CD4-positive, alpha-beta memory T cell (primary cell): ENCODE measurements at regions not wholly inside any gene's neighbourhood (a gene's known extent, or its start where the extent isn't known, plus 50 kb on each side); places are given as distances from the start of the nearest gene placed in this dataset.

ENCODE experiments used
- CTCF ChIA-PET: fragments of 350-600 bp; sonication (Branson Sonifier 250); formaldehyde crosslinking; loops from one replicate; lab custom pipeline; 2021; ENCODE audit warnings: inconsistent platforms; ENCODE audit not compliant: partially characterized antibody; lab: Charles Lee
- POLR2A ChIA-PET: fragments of 350-600 bp; sonication (Branson Sonifier 250); formaldehyde crosslinking; loops from one replicate; lab custom pipeline; 2021; ENCODE audit not compliant: partially characterized antibody; lab: Charles Lee
- DNase-seq, 5 donors: peaks; one replicate each; pipeline versions ENCODE4 v3.0.0 to v3.0.0-alpha.2; 2020 to 2022; ENCODE audit warnings: mixed read lengths in 1 of 5
- H3K27ac ChIP-seq: one replicate; pipeline ENCODE4 v1.7.0; 2013; ENCODE audit warnings: low read depth, low read length
- H3K27me3 ChIP-seq: 2 replicates; pipeline ENCODE4 v1.7.0; 2013; ENCODE audit warnings: mild to moderate bottlenecking, low read length, moderate library complexity; ENCODE audit not compliant: insufficient read depth
- H3K36me3 ChIP-seq: 2 replicates; pipeline ENCODE4 v1.7.0; 2013; ENCODE audit warnings: mild to moderate bottlenecking, low read length, moderate library complexity; ENCODE audit not compliant: insufficient read depth
- H3K4me1 ChIP-seq: 2 replicates; pipeline ENCODE4 v1.7.0; 2013; ENCODE audit warnings: mild to moderate bottlenecking, low read length, moderate library complexity; ENCODE audit not compliant: insufficient read depth
- H3K4me3 ChIP-seq, 2 donors: one replicate each; pipeline ENCODE4 v1.7.0; 2013; ENCODE audit warnings: low read length in 2 of 2, mild to moderate bottlenecking in 1 of 2
- H3K9me3 ChIP-seq, 2 donors: one replicate each; pipeline ENCODE4 v1.7.0; 2013; ENCODE audit warnings: low read length in 2 of 2, control low read depth in 1 of 2; ENCODE audit not compliant: control insufficient read depth in 1 of 2
- H3K27ac Mint-ChIP-seq, 7 donors: one replicate each; pipeline ENCODE4 v1.8.0; 2020 to 2021; ENCODE audit warnings: mixed read lengths in 7 of 7, mild to moderate bottlenecking in 6 of 7, inconsistent platforms in 3 of 7, moderate library complexity in 3 of 7
- H3K27me3 Mint-ChIP-seq, 2 donors: one replicate each; pipeline ENCODE4 v1.8.0; 2020 to 2021; ENCODE audit warnings: mixed read lengths in 2 of 2
- H3K36me3 Mint-ChIP-seq, 2 donors: one replicate each; pipeline ENCODE4 v1.8.0; 2020 to 2021; ENCODE audit warnings: mixed read lengths in 2 of 2, inconsistent platforms in 1 of 2, mild to moderate bottlenecking in 1 of 2
- H3K4me1 Mint-ChIP-seq, 4 donors: one replicate each; pipeline ENCODE4 v1.8.0; 2020 to 2021; ENCODE audit warnings: mixed read lengths in 4 of 4, mild to moderate bottlenecking in 1 of 4
- H3K4me3 Mint-ChIP-seq, 8 donors: one replicate each; pipeline ENCODE4 v1.8.0; 2020 to 2021; ENCODE audit warnings: mixed read lengths in 8 of 8, mild to moderate bottlenecking in 7 of 8, moderate library complexity in 6 of 8, inconsistent platforms in 3 of 8
- H3K9me3 Mint-ChIP-seq, 8 donors: one replicate each; pipeline ENCODE4 v1.8.0; 2020 to 2021; ENCODE audit warnings: mixed read lengths in 8 of 8, mild to moderate bottlenecking in 5 of 8, inconsistent platforms in 3 of 8, moderate library complexity in 1 of 8
- intact Hi-C: fragments of 100-400 bp; cut with micrococcal nuclease; formaldehyde crosslinking; loops from one replicate; pipeline ENCODE4 v1.15.1; 2023

DNA sequence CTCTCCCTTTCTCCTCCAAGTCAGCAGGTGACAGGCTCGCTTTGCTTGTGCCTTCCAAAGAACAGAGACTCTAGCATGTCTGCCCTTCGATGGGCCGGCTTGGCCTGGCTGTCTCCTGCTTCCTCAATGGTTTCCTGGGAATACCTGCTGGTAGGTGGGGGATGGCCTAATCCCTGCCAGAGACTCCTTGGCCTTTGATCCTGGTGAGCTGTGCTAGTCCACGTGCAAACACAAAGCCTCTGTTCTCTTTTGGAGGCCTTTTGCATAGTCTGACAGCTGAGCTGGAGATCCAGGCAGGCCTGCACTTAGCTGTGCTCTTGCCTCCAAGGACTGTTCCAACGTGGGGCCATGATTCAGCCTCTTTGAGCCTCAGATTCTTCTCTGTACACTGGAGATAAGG is 67.6 kb downstream of the ARL4C start:
- peak overlapping the region in 6 of 8 donors; percentile 8 to 60 (median 32) for H3K4me3 Mint-ChIP-seq
- Histone ChIP-seq H3K4me1 (peaks cover 74% of the 10 kb centered on the region), H3K4me3 (no peak overlapping the region), H3K36me3 (no peaks in the 10 kb centered on the region), H3K9me3 (no peaks in the 10 kb centered on the region), H3K27me3 (no peaks in the 10 kb centered on the region), H3K27ac (peak overlapping the region; percentile 88)
- H3K9me3 Mint-ChIP-seq: no peaks in the 10 kb centered on the region
- H3K27ac Mint-ChIP-seq: peak overlapping the region; percentile 95 to 100 (median 100)
- H3K36me3 Mint-ChIP-seq: peaks cover 0 to 3% of the 10 kb centered on the region in 2 donors
- ChIA-PET CTCF (interaction anchor here (0.8 to 2.7 kb wide), 4 partner anchors 8 to 139 kb away, joined by 3 to 8 read pairs (median 3); no protein-coding TSS in a partner anchor), POLR2A (interaction anchor here (0.9 to 16.2 kb wide), 4 partner anchors 27 to 139 kb away, joined by 3 to 743 read pairs (median 290); partner anchors contain the start of gene ARL4C)
- no peaks in the 10 kb centered on the region for H3K27me3 Mint-ChIP-seq
- intact Hi-C loops: loop anchor here (5.0 to 10.0 kb wide), 3 partner anchors 122 to 434 kb away; no protein-coding TSS in a partner anchor
- DNase-seq: no peak
- peaks cover 58 to 83% (median 71%) of the 10 kb centered on the region in 4 donors for H3K4me1 Mint-ChIP-seq

DNA sequence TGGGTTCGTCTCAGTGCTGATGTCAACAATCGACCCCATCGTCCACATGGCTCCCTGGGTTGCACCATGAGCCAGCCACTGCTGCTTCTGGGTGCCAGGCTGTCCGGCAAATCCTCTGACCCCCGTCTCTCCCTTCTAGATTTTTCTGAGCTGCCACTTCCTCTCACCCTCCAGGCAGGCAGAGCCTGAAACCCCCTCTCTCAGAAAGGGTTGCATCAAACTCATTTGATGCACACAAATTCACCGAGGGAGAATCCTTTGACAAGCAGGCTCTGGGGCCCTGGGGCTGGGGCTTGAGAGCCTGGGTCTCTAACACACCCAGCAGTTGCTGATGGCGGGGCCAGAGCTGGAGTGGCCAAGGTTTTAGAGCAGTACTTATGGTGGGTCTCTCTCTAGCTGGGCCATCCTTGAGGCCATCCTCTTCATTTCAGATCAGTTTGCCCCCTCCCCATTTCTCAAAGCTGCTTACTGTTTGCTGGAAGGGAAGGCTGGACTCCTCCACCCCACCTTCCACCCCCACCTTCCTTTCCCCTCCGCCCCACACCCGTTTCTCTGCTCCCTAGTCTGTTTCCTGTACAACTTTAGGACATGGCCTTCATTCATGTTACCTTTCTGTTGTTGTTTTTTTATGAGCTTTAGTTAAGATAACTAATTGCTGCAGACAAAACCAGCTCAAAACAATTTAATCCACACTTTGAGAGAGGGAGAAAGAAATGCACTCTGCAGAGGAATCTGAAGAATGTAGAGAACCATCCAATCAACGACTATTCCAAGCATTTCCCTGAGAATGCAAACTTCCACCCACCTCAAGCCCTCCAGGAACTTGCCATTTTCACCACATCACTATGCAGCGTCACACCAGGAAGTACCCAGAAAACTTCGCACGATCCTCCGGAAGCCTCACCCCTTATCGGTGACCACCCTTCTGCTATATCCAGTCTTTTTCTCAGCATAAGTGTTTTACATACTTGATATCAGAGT is 69.5 kb downstream of the ARL4C start:
- peak overlapping the region; percentile 95 to 100 (median 100) for H3K27ac Mint-ChIP-seq
- CTCF ChIA-PET: interaction anchor here (0.6 to 6.5 kb wide), 9 partner anchors 15 to 1074 kb away, joined by 3 to 85 read pairs (median 13); partner anchors contain the start of gene ARL4C
- DNase-seq: peak in 3 of 5 donors; percentile 34 to 58 (median 40)
- H3K4me1 Mint-ChIP-seq: peaks cover 64 to 92% (median 78%) of the 10 kb centered on the region in 4 donors
- Histone ChIP-seq H3K4me3 (no peak overlapping the region), H3K27ac (peak overlapping the region; percentile 88), H3K4me1 (peaks cover 87% of the 10 kb centered on the region), H3K27me3 (no peaks in the 10 kb centered on the region), H3K9me3 (no peaks in the 10 kb centered on the region), H3K36me3 (no peaks in the 10 kb centered on the region)
- H3K36me3 Mint-ChIP-seq: peaks cover 0 to 3% of the 10 kb centered on the region in 2 donors
- H3K27me3 Mint-ChIP-seq: no peaks in the 10 kb centered on the region
- POLR2A ChIA-PET: interaction anchor here (0.6 to 16.2 kb wide), 19 partner anchors 9 to 438 kb away, joined by 3 to 743 read pairs (median 16); partner anchors contain the start of gene ARL4C
- intact Hi-C loops: loop anchor here (2.0 to 10.0 kb wide), 4 partner anchors 55 to 433 kb away; no protein-coding TSS in a partner anchor
- H3K4me3 Mint-ChIP-seq: peak overlapping the region; percentile 11 to 90 (median 82)
- H3K9me3 Mint-ChIP-seq: no peaks in the 10 kb centered on the region

DNA sequence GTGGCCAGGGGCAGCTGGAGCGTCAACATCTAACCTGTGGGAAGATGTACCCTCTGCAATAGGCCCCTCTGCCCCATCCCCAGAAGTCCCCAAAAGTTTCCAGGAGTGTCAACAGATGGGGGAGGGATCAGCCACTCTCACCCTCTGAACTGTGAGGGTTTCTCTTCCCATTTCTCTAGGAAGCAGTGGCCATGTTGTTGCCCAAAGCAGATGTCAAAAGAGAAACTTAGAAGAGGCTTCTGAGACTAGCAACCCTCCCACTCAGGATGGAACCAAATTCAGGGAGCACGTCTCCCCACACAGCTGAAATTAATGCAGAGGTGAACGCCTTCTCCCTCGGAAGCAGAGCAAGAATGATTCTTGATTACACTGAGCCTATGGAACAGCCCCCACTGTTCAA is 70.3 kb downstream of the ARL4C start:
- no peaks in the 10 kb centered on the region for H3K27me3 Mint-ChIP-seq
- H3K4me1 Mint-ChIP-seq: peaks cover 66 to 95% (median 81%) of the 10 kb centered on the region in 4 donors
- H3K9me3 ChIP-seq: no peaks in the 10 kb centered on the region
- peak overlapping the region; percentile 95 to 100 (median 100) for H3K27ac Mint-ChIP-seq
- peak in 2 of 5 donors; percentile 32 to 33 for DNase-seq
- H3K4me1 ChIP-seq: peaks cover 94% of the 10 kb centered on the region
- peak overlapping the region; percentile 70 to 90 (median 82) for H3K4me3 Mint-ChIP-seq
- H3K4me3 ChIP-seq: peak overlapping the region in 1 of 2 donors; percentile 33
- no peaks in the 10 kb centered on the region for H3K27me3 ChIP-seq
- intact Hi-C loops: loop anchor here (1.0 to 10.0 kb wide), 10 partner anchors 20 to 432 kb away; no protein-coding TSS in a partner anchor
- H3K36me3 ChIP-seq: no peaks in the 10 kb centered on the region
- H3K9me3 Mint-ChIP-seq: no peaks in the 10 kb centered on the region
- peaks cover 0 to 3% of the 10 kb centered on the region in 2 donors for H3K36me3 Mint-ChIP-seq
- ChIA-PET POLR2A (interaction anchor here (0.6 to 16.2 kb wide), 30 partner anchors 9 to 437 kb away, joined by 3 to 743 read pairs (median 6); partner anchors contain the start of gene ARL4C), CTCF (interaction anchor here (1.0 to 6.5 kb wide), 17 partner anchors 14 to 291 kb away, joined by 3 to 85 read pairs (median 10); partner anchors contain the start of gene ARL4C)
- peak overlapping the region; percentile 88 for H3K27ac ChIP-seq

DNA sequence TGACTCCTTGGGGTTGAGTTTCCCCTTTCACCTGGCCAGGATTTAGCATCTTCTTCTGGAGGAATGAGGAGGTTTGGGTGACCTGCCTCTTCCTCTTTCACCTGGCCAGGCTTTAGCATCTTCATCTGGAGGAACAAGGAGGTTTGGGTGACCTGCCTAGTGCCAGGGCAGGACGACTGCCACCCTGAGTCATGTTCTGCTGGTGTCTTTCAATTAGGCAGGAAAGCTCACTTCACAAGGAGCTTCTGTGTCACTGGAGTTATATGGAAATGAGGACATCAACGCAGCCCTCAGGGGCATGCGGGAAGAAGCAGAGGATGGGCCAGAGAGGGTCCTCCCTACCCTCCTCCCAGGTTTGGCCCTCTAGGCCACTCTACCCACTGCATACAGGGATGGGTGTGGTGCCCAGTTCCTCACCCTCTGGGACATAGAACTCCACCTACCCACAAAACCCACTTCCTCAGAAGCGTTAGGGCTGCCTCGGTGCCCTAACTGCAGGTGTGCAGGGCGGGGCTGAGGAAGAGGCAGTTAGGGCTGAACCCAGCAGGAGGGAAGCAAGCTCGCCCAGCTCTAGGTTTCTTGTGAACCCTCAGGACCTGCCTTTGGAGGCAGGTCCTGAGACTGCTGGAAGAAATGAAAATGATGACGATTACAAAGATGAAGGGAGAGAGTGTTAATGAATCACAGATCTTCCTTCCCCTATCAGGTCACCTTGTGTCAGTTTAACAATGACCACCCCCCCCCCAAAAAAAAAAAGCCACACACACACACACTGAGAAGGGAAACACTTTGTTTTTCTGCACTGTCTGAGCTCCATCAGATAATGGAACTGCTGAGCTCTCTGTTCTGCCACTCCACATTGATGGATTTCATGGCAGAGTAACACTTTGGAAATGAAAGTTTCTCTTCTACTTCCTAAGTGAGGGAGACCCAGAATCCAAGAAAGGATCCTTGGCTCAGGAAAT is 71.0 kb downstream of the ARL4C start:
- Mint-ChIP-seq H3K4me1 (peaks cover 66 to 96% (median 82%) of the 10 kb centered on the region in 4 donors), H3K36me3 (peaks cover 0 to 3% of the 10 kb centered on the region in 2 donors), H3K4me3 (peak overlapping the region; percentile 70 to 90 (median 82)), H3K27me3 (no peaks in the 10 kb centered on the region), H3K9me3 (no peaks in the 10 kb centered on the region), H3K27ac (peak overlapping the region; percentile 95 to 100 (median 100))
- Histone ChIP-seq H3K9me3 (no peaks in the 10 kb centered on the region), H3K4me3 (peak overlapping the region; percentile 19 to 33), H3K27ac (peak overlapping the region; percentile 88), H3K4me1 (peaks cover 100% of the 10 kb centered on the region), H3K36me3 (no peaks in the 10 kb centered on the region), H3K27me3 (no peaks in the 10 kb centered on the region)
- intact Hi-C loops: loop anchor here (1.0 to 10.0 kb wide), 10 partner anchors 20 to 431 kb away; no protein-coding TSS in a partner anchor
- ChIA-PET POLR2A (interaction anchor here (0.8 to 16.2 kb wide), 33 partner anchors 9 to 436 kb away, joined by 3 to 743 read pairs (median 5); partner anchors contain the start of gene ARL4C), CTCF (interaction anchor here (0.8 to 6.5 kb wide), 19 partner anchors 13 to 290 kb away, joined by 3 to 85 read pairs (median 8); partner anchors contain the start of gene ARL4C)
- DNase-seq: peak; percentile 90 to 95 (median 91)

DNA sequence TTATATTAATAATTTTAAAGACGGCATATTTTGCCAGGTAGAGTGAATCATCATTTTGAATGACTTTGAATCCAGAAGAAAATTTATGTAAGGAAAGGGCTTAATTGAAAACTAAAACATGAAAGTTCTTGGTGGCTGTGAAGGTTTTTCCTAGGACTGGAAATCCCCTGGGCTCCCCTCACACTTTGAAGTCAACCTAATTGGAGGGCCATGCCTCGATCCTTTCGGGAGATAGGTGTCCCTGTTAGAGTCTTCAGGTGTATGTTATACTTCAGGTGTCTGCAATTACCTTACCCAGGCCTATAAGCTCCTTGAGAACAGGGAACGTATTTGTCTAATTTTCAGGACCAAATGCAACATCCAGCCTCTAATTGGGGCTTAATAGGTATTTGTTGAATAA is 73.0 kb downstream of the ARL4C start:
- H3K27me3 Mint-ChIP-seq: no peaks in the 10 kb centered on the region

More for the DNA sequence above, 73.0 kb downstream of the ARL4C start:
- Histone ChIP-seq H3K4me1 (peaks cover 93% of the 10 kb centered on the region), H3K9me3 (no peaks in the 10 kb centered on the region), H3K27me3 (no peaks in the 10 kb centered on the region), H3K27ac (peak overlapping the region; percentile 88), H3K4me3 (no peak overlapping the region), H3K36me3 (no peaks in the 10 kb centered on the region)
- POLR2A ChIA-PET: interaction anchor here (0.9 to 16.2 kb wide), 10 partner anchors 14 to 391 kb away, joined by 3 to 743 read pairs (median 28); partner anchors contain the start of gene ARL4C
- Mint-ChIP-seq H3K9me3 (no peaks in the 10 kb centered on the region), H3K36me3 (peaks cover 0 to 3% of the 10 kb centered on the region in 2 donors), H3K4me3 (peak overlapping the region in 6 of 8 donors; percentile 2 to 85 (median 46)), H3K27ac (peak overlapping the region; percentile 95 to 100 (median 100)), H3K4me1 (peaks cover 62 to 92% (median 75%) of the 10 kb centered on the region in 4 donors)
- peak in 2 of 5 donors; percentile 29 to 54 for DNase-seq
- intact Hi-C loops: loop anchor here (2.0 to 10.0 kb wide), 2 partner anchors 31 to 429 kb away; no protein-coding TSS in a partner anchor
- CTCF ChIA-PET: interaction anchor here (2.7 to 6.5 kb wide), 3 partner anchors 12 to 134 kb away, joined by 8 to 85 read pairs (median 18); no protein-coding TSS in a partner anchor
